ENCODE measurements at regions not wholly inside any gene's neighbourhood (a gene's known extent, or its start where the extent isn't known, plus 50 kb on each side); places are given as distances from the start of the nearest gene placed in this dataset.

DNA sequence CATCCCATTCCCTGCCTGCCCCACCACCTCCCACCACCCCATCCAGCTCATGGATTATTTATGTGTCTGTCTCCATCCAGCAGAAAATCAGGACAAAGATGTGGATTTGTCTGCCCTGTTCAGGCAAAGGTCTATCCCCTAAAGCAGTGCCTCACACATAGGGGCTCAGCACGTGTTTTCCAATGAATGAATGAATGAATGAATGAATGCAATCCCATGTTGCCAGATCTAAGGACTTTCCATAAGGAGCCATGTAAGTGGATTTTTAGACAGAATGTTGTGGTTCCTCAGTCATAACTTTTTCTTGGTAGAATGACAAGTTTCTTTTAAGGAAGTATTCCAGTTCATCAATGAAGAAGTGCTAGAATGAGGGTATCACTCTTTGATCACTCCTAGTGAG, 133.7 kb downstream of the RNASET2 start:
- H3K36me3 ChIP-seq (ENCODE audit: control insufficient read depth in 2 of 2, extremely low read depth in 1 of 2, insufficient read depth in 2 of 2, low read length in 2 of 2), result no peaks in the 10 kb centered on the region
- FAIRE-seq, result no peak

GRCh38 chr6:166820483-166820882, 135.9 kb downstream of the RNASET2 start:
- no peak for FAIRE-seq
- no peak for TF ChIP-seq EZH2 (IDR thresholded peaks at IDR 0.05; ENCODE audit: low read length)
- TF ChIP-seq CTCF (optimal IDR thresholded peaks at IDR 0.05 in 1 of 3, IDR thresholded peaks at IDR 0.05 in 1 of 3, conservative IDR thresholded peaks at IDR 0.05 in 1 of 3; ENCODE audit: extremely low read depth in 1 of 3, insufficient read depth in 2 of 3, low read length in 3 of 3), result no peak

More for the DNA sequence above, 133.7 kb downstream of the RNASET2 start:
- Histone ChIP-seq H3K4me1 (ENCODE audit: control insufficient read depth, extremely low read depth, insufficient read depth, low read length) (no peaks in the 10 kb centered on the region), H4K20me1 (ENCODE audit: control insufficient read depth, extremely low read depth, insufficient read depth, low read length) (no peaks in the 10 kb centered on the region), H3K27ac (ENCODE audit: control insufficient read depth, insufficient read depth, low read length) (no peak overlapping the region), H3K9me1 (ENCODE audit: control insufficient read depth, extremely low read depth, insufficient read depth, low read length) (no peaks in the 10 kb centered on the region), H3K9ac (ENCODE audit: control insufficient read depth, extremely low read depth, insufficient read depth, low read length) (no peak overlapping the region), H3K4me3 (ENCODE audit: control insufficient read depth in 2 of 3, extremely low read depth in 1 of 3, insufficient read depth in 2 of 3, low read depth in 1 of 3, low read length in 3 of 3) (no peak overlapping the region), H3K79me2 (ENCODE audit: control insufficient read depth, insufficient read depth, low read length) (no peaks in the 10 kb centered on the region), H3K9me3 (ENCODE audit: control insufficient read depth, low read depth, low read length) (no peaks in the 10 kb centered on the region), H3K4me2 (ENCODE audit: control insufficient read depth, extremely low read depth, insufficient read depth, low read depth, low read length) (no peak overlapping the region), H2AFZ (ENCODE audit: control insufficient read depth, low read length) (no peak overlapping the region), H3K27me3 (ENCODE audit: control insufficient read depth, extremely low read depth, insufficient read depth, low read length) (peaks cover 4% of the 10 kb centered on the region)
- TF ChIP-seq EZH2 (IDR thresholded peaks at IDR 0.05; ENCODE audit: low read length) (no peak), CTCF (optimal IDR thresholded peaks at IDR 0.05 in 1 of 3, IDR thresholded peaks at IDR 0.05 in 1 of 3, conservative IDR thresholded peaks at IDR 0.05 in 1 of 3; ENCODE audit: extremely low read depth in 1 of 3, insufficient read depth in 2 of 3, low read length in 3 of 3) (no peak)
- dilution Hi-C loops (cut with MboI; ENCODE audit: extremely low pct_ligation_motif_present, low sequenced_read_pairs), result no loop called here
- no peak for DNase-seq (ENCODE audit: low read depth, low spot score)

More at GRCh38 chr6:166820483-166820882, 135.9 kb downstream of the RNASET2 start:
- Histone ChIP-seq H3K4me3 (ENCODE audit: control insufficient read depth in 2 of 3, extremely low read depth in 1 of 3, insufficient read depth in 2 of 3, low read depth in 1 of 3, low read length in 3 of 3) (no peak overlapping the region), H3K27me3 (ENCODE audit: control insufficient read depth, extremely low read depth, insufficient read depth, low read length) (peaks cover 4% of the 10 kb centered on the region), H3K79me2 (ENCODE audit: control insufficient read depth, insufficient read depth, low read length) (no peaks in the 10 kb centered on the region), H3K27ac (ENCODE audit: control insufficient read depth, insufficient read depth, low read length) (no peak overlapping the region), H3K9ac (ENCODE audit: control insufficient read depth, extremely low read depth, insufficient read depth, low read length) (no peak overlapping the region), H3K9me3 (ENCODE audit: control insufficient read depth, low read depth, low read length) (no peaks in the 10 kb centered on the region), H3K4me1 (ENCODE audit: control insufficient read depth, extremely low read depth, insufficient read depth, low read length) (no peaks in the 10 kb centered on the region), H3K9me1 (ENCODE audit: control insufficient read depth, extremely low read depth, insufficient read depth, low read length) (no peaks in the 10 kb centered on the region), H4K20me1 (ENCODE audit: control insufficient read depth, extremely low read depth, insufficient read depth, low read length) (no peaks in the 10 kb centered on the region), H3K36me3 (ENCODE audit: control insufficient read depth in 2 of 2, extremely low read depth in 1 of 2, insufficient read depth in 2 of 2, low read length in 2 of 2) (no peaks in the 10 kb centered on the region), H3K4me2 (ENCODE audit: control insufficient read depth, extremely low read depth, insufficient read depth, low read depth, low read length) (no peak overlapping the region), H2AFZ (ENCODE audit: control insufficient read depth, low read length) (no peak overlapping the region)
- dilution Hi-C loops (cut with MboI; ENCODE audit: extremely low pct_ligation_motif_present, low sequenced_read_pairs), result no loop called here
- DNase-seq (ENCODE audit: low read depth, low spot score), result no peak

Measured in keratinocyte (primary cell).